ENCODE measurements at regions not wholly inside any gene's neighbourhood (a gene's known extent, or its start where the extent isn't known, plus 50 kb on each side); places are given as distances from the start of the nearest gene placed in this dataset.
"Not testable (repeated sequence)": the region's sequence is repeated elsewhere in the genome, so short reads cannot be mapped to it uniquely, and the experiment has no call there.

DNA sequence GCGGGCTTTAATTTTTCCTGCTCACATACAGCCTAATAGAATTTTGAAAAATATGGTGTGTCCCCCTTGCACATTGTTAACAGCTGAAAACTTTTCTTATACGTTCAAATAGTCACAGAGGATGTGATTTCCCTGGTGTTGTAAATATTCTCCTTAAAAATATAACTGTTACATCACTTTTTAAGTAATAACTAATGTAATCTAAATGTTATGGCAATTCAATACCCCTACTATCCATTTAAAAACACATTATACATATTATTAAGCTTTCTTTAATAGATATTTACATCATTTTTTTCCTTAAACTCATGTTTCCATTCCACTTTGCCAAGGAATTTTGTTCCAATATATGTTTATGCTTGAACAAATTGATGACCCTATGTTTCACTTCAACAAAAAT, 85.5 kb upstream of the S1PR1 start:
- no peak for DNase-seq

DNA sequence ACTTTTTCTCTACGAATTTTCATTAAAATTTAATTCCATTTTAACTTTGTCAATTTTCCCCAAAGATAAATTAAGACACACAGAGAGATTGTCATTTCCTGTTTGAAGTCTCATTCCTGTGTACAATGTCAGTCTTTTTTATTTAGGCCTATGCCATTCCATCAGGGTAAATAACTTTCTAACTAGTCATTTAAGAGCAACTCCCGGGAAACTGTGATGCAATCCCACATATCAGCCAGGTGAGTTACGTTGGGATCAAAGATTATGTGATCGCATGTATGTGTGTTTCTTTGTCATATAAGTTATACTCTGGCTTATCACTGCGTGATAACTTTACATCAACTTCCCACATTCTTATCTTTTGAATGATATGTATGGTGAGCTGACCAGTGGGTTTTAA, 86.1 kb upstream of the S1PR1 start:
- no peak for DNase-seq

DNA sequence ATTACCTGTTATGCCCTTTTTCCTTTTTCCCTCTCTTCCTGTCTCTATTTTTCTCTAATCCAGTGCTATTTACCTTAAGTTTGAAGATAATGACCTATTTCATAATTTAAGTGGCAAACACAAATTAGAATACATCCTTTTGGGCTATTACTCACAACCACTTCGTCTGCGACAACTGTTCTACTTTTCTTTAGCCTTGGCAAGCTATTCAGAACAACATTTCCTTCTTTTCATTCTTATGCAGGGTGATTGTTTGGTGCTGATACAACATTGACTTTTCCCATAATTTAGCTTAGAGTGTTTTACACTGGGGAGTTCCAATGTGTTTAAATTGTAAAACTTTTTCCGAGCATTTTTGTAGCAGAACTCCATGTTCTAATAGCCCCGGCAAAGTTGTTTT, 86.6 kb upstream of the S1PR1 start:
- no peak for DNase-seq

- DNase-seq = no peak
These were observed 87.8 kb upstream of the S1PR1 start for GRCh38 chr1:101148980-101149379.

- DNase-seq = no peak
These were observed 89.4 kb upstream of the S1PR1 start for GRCh38 chr1:101147381-101147780.

DNA sequence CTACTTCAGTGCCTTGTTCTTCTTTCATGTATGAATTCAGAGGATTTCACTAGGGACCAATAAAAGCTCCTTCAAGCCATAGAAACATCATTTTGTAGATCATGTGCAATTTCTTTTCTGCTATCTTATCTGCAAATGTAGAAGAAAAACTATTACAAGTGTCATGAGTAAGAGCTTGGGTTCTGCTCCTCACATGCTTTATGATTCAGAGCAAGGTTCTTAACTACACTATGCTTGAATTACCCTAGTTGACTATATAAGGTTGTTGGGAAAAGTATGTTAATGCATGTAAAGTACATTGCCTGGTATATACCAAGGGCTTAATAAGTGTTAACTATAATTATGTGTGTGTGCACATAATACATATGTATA, 91.4 kb upstream of the S1PR1 start:
- DNase-seq = no peak

GRCh38 chr1:101144671-101145448, 92.0 kb upstream of the S1PR1 start:
- DNase-seq = no peak

- DNase-seq = no peak
These were observed 94.6 kb upstream of the S1PR1 start for GRCh38 chr1:101142244-101142643.

GRCh38 chr1:101141376-101141775, 95.4 kb upstream of the S1PR1 start:
- no peak for DNase-seq

GRCh38 chr1:101139821-101140718, 96.7 kb upstream of the S1PR1 start:
- DNase-seq = no peak

DNA sequence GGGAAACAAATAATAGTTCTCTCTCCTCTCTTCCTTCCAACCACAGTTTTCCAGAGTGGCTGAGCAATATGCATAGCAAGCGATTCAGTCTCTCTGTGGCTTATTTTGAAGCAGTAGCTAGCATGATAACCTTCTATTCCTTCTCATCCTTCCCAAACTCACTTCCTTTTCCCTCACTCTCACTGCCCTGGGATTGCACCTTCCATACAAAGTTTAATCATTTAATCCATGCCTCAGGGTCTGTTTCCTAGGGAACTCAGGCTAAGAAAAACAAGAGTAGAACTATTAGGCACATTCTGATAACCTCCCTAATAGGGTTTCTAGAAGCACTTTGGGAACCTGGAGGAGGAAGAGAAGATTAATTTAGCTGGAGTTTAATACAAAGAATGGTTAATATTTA, 97.7 kb upstream of the S1PR1 start:
- no peak for DNase-seq

GRCh38 chr1:101137144-101138126, 99.4 kb upstream of the S1PR1 start:
- no peak for DNase-seq

GRCh38 chr1:101136739-101137138, 100.1 kb upstream of the S1PR1 start:
- DNase-seq = no peak

- no peak for DNase-seq
These were observed 100.5 kb upstream of the S1PR1 start for GRCh38 chr1:101136271-101136670.

GRCh38 chr1:101135526-101135925, 101.3 kb upstream of the S1PR1 start:
- no peak for DNase-seq

GRCh38 chr1:101131239-101131843, 105.5 kb upstream of the S1PR1 start:
- DNase-seq = no peak

- DNase-seq = no peak
These were observed 105.1 kb upstream of the DPH5 start for GRCh38 chr1:101130673-101131072.

GRCh38 chr1:101128846-101129245, 103.3 kb upstream of the DPH5 start:
- DNase-seq = no peak

- DNase-seq = no peak
These were observed 102.7 kb upstream of the DPH5 start for GRCh38 chr1:101128211-101128727.

DNA sequence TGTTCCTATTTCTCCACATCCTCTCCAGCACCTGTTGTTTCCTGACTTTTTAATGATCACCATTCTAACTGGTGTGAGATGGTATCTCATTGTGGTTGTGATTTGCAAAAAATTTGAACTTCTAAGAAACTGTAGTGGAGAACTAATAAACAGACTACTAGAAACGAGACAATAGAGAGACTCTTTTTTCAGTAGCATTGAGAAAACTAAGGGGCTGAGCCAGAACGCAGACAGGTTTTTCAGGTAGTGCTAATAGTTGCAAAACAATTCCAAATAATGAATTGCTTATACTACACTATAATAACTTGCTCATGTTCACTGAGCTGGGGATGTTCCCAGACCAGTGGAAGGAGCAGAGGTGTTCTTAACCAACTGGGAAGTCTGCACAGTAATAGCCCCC, 98.8 kb upstream of the DPH5 start:
- DNase-seq = no peak

GRCh38 chr1:101123904-101124303, 98.3 kb upstream of the DPH5 start:
- not testable (repeated sequence) for DNase-seq

DNA sequence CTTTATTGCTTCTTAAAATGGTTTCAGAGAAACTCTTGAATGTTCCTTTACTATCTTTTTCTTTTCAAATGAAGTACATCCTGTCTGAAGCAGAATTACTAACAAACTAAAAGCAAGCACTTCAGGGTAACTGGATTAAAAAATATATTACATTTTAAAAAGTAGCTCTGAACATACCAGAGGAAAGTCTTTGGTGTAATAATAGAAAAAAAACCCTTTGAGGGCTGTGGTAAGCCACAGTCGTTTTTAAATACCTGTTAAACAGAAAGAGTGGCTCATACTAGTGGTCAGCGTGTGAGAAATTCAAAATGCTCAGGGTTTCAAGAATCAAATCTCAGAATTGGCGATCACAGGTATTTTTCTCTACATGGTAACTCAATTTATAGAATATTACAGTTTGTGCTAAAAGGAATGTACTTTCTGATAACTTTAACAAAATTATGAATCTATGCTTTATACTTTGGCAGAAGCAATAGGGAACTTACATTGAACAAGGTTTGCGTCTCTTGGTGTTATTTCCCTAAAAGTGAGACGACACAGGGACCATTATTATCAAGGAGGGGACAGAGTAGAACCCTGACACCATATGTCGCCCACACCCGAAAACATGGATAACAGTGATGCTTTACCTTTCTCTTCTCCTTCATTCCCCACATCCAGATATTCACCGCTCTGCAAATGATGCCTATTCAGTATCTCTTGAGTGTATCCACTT, 97.0 kb upstream of the DPH5 start:
- DNase-seq = no peak
